Parathyroid adenoma (tissue), 2 donors: ENCODE measurements at regions not wholly inside any gene's neighbourhood (a gene's known extent, or its start where the extent isn't known, plus 50 kb on each side); places are given as distances from the start of the nearest gene placed in this dataset.

Experiments
- H2AFZ ChIP-seq: fragments of 300-600 bp; sonication (generic); one replicate; pipeline ENCODE4 v1.7.0; 2017; ENCODE audit warnings: antibody characterized with exemption, mild to moderate bottlenecking
- H3K27ac ChIP-seq: fragments of 300-600 bp; sonication (generic); one replicate; pipeline ENCODE4 v1.7.0; 2017
- H3K27me3 ChIP-seq: fragments of 300-600 bp; sonication (generic); one replicate; pipeline ENCODE4 v1.7.0; 2017; ENCODE audit warnings: low read length; ENCODE audit not compliant: control insufficient read depth, insufficient read depth
- H3K36me3 ChIP-seq: fragments of 300-600 bp; sonication (generic); one replicate; pipeline ENCODE4 v1.7.0; 2017; ENCODE audit warnings: low read length; ENCODE audit not compliant: control insufficient read depth, insufficient read depth
- H3K4me1 ChIP-seq: fragments of 300-600 bp; sonication (generic); one replicate; pipeline ENCODE4 v1.7.0; 2017; ENCODE audit warnings: control low read depth
- H3K4me2 ChIP-seq: fragments of 300-600 bp; sonication (generic); one replicate; pipeline ENCODE4 v1.7.0; 2017; ENCODE audit warnings: low read length
- H3K4me3 ChIP-seq: fragments of 300-600 bp; sonication (generic); one replicate; pipeline ENCODE4 v1.7.0; 2017; ENCODE audit warnings: low read depth, low read length
- H3K79me2 ChIP-seq: fragments of 300-600 bp; sonication (generic); one replicate; pipeline ENCODE4 v1.7.0; 2017; ENCODE audit warnings: control low read depth
- H3K9ac ChIP-seq: fragments of 300-600 bp; sonication (generic); one replicate; pipeline ENCODE4 v1.7.0; 2017; ENCODE audit warnings: mild to moderate bottlenecking
- H3K9me3 ChIP-seq: fragments of 300-600 bp; sonication (generic); one replicate; pipeline ENCODE4 v1.7.0; 2017; ENCODE audit warnings: low read length; ENCODE audit not compliant: control insufficient read depth
- CTCF ChIP-seq: fragments of 300-600 bp; sonication (generic); IDR thresholded peaks from one replicate; pipeline ENCODE4 v1.7.0; 2017; ENCODE audit warnings: antibody characterized with exemption, mild to moderate bottlenecking
- donor health status: primary hyperparathyroidism.

GRCh38 chr10:123544986-123545385 lies 121.2 kb upstream of the GPR26 start:
- TF ChIP-seq CTCF, result no peak
- no peaks in the 10 kb centered on the region for H3K27me3 ChIP-seq
- no peaks in the 10 kb centered on the region for H3K4me1 ChIP-seq
- no peaks in the 10 kb centered on the region for H3K9me3 ChIP-seq
- no peaks in the 10 kb centered on the region for H3K36me3 ChIP-seq
- no peaks in the 10 kb centered on the region for H3K79me2 ChIP-seq
- H3K4me2 ChIP-seq, result no peak overlapping the region
- no peak overlapping the region for H2AFZ ChIP-seq
- H3K4me3 ChIP-seq, result no peak overlapping the region
- H3K9ac ChIP-seq, result no peak overlapping the region
- no peak overlapping the region for H3K27ac ChIP-seq

GRCh38 chr10:123548770-123549169 lies 117.4 kb upstream of the GPR26 start:
- Histone ChIP-seq H3K27me3 (no peaks in the 10 kb centered on the region), H3K4me3 (no peak overlapping the region), H3K27ac (no peak overlapping the region), H2AFZ (no peak overlapping the region), H3K4me1 (no peaks in the 10 kb centered on the region), H3K9me3 (no peaks in the 10 kb centered on the region), H3K9ac (no peak overlapping the region), H3K79me2 (no peaks in the 10 kb centered on the region), H3K4me2 (no peak overlapping the region), H3K36me3 (no peaks in the 10 kb centered on the region)
- no peak for TF ChIP-seq CTCF

GRCh38 chr10:123549761-123550454 lies 116.2 kb upstream of the GPR26 start:
- no peaks in the 10 kb centered on the region for H3K27me3 ChIP-seq

GRCh38 chr10:123550675-123551096 lies 115.5 kb upstream of the GPR26 start:
- Histone ChIP-seq H3K9ac (no peak overlapping the region), H3K4me2 (no peak overlapping the region), H3K9me3 (no peaks in the 10 kb centered on the region), H3K27ac (no peak overlapping the region), H3K36me3 (no peaks in the 10 kb centered on the region), H3K79me2 (no peaks in the 10 kb centered on the region), H2AFZ (no peak overlapping the region), H3K4me3 (no peak overlapping the region), H3K4me1 (no peaks in the 10 kb centered on the region), H3K27me3 (no peaks in the 10 kb centered on the region)
- TF ChIP-seq CTCF, result no peak

More at GRCh38 chr10:123549761-123550454, 116.2 kb upstream of the GPR26 start:
- no peak for TF ChIP-seq CTCF
- Histone ChIP-seq H3K9ac (no peak overlapping the region), H3K27ac (no peak overlapping the region), H3K79me2 (no peaks in the 10 kb centered on the region), H3K4me3 (no peak overlapping the region), H3K4me1 (no peaks in the 10 kb centered on the region), H3K9me3 (no peaks in the 10 kb centered on the region), H3K36me3 (no peaks in the 10 kb centered on the region), H3K4me2 (no peak overlapping the region), H2AFZ (no peak overlapping the region)

- no peak overlapping the region for H3K9ac ChIP-seq
- H3K9me3 ChIP-seq, result no peaks in the 10 kb centered on the region
- no peaks in the 10 kb centered on the region for H3K27me3 ChIP-seq
- no peak overlapping the region for H2AFZ ChIP-seq
- no peaks in the 10 kb centered on the region for H3K79me2 ChIP-seq
- H3K36me3 ChIP-seq, result no peaks in the 10 kb centered on the region
- no peak overlapping the region for H3K4me3 ChIP-seq
- H3K4me1 ChIP-seq, result no peaks in the 10 kb centered on the region
- no peak overlapping the region for H3K4me2 ChIP-seq
- H3K27ac ChIP-seq, result no peak overlapping the region
- no peak for TF ChIP-seq CTCF
These were observed 114.9 kb upstream of the GPR26 start for GRCh38 chr10:123551259-123551658.
